GM13976 (cell line): ENCODE measurements at regions not wholly inside any gene's neighbourhood (a gene's known extent, or its start where the extent isn't known, plus 50 kb on each side); places are given as distances from the start of the nearest gene placed in this dataset.

Experiments
- DNase-seq: peaks from one replicate; pipeline ENCODE4 v3.0.0; 2012; ENCODE audit warnings: low spot score
- CTCF ChIP-seq: IDR thresholded peaks from 2 replicates; pipeline ENCODE4 v1.5.1; 2012; ENCODE audit warnings: borderline replicate concordance, mild to moderate bottlenecking; ENCODE audit not compliant: insufficient read depth; ENCODE audit errors: extremely low read depth, missing control alignments, control extremely low read depth
- in situ Hi-C: fragments of 300-500 bp; cut with MboI; formaldehyde crosslinking; loops from one replicate; pipeline ENCODE4 v1.12.0; 2022; ENCODE audit warnings: low sequenced_read_pairs, mixed read lengths, inconsistent platforms; ENCODE audit not compliant: unreplicated experiment

- in situ Hi-C loops = loop anchor here (25.0 kb wide), 2 partner anchors 873 to 1023 kb away; partner anchors contain the start of gene THBS1
- DNase-seq = no peak
These were observed 149.9 kb upstream of the RASGRP1 start for GRCh38 chr15:38714309-38715072.

GRCh38 chr15:38720893-38721567 lies 156.4 kb upstream of the RASGRP1 start:
- DNase-seq = no peak
- TF ChIP-seq CTCF = no peak
- in situ Hi-C loops = loop anchor here (25.0 kb wide), 2 partner anchors 866 to 1016 kb away; partner anchors contain the start of gene THBS1

More at GRCh38 chr15:38714309-38715072, 149.9 kb upstream of the RASGRP1 start:
- TF ChIP-seq CTCF = no peak

- in situ Hi-C loops = loop anchor here (25.0 kb wide), 2 partner anchors 866 to 1016 kb away; partner anchors contain the start of gene THBS1
- no peak for TF ChIP-seq CTCF
These were observed 156.9 kb upstream of the RASGRP1 start for GRCh38 chr15:38721568-38721945.

GRCh38 chr15:38722236-38722635 lies 157.6 kb upstream of the RASGRP1 start:
- no peak for TF ChIP-seq CTCF
- DNase-seq = no peak
- in situ Hi-C loops = loop anchor here (25.0 kb wide), 2 partner anchors 865 to 1015 kb away; partner anchors contain the start of gene THBS1

More at GRCh38 chr15:38721568-38721945, 156.9 kb upstream of the RASGRP1 start:
- no peak for DNase-seq

GRCh38 chr15:38724827-38725226 lies 160.2 kb upstream of the RASGRP1 start:
- in situ Hi-C loops = loop anchor here (25.0 kb wide), 2 partner anchors 862 to 1012 kb away; partner anchors contain the start of gene THBS1

GRCh38 chr15:38726187-38726586 lies 161.6 kb upstream of the RASGRP1 start:
- in situ Hi-C loops = no loop called here
- TF ChIP-seq CTCF = no peak
- no peak for DNase-seq

More at GRCh38 chr15:38724827-38725226, 160.2 kb upstream of the RASGRP1 start:
- no peak for DNase-seq
- TF ChIP-seq CTCF = no peak
